ENCODE measurements at regions not wholly inside any gene's neighbourhood (a gene's known extent, or its start where the extent isn't known, plus 50 kb on each side); places are given as distances from the start of the nearest gene placed in this dataset.

- no peak overlapping the region for H3K4me3 ChIP-seq (ENCODE audit: low read length)
- no peaks in the 10 kb centered on the region for H3K36me3 ChIP-seq (ENCODE audit: control insufficient read depth, insufficient read depth, low read length)
- DNase-seq (ENCODE audit: low read depth, low spot score) = no peak
- H3K27ac ChIP-seq (ENCODE audit: low read length) = no peak overlapping the region
- no peaks in the 10 kb centered on the region for H3K27me3 ChIP-seq (ENCODE audit: control insufficient read depth, insufficient read depth, low read length)
- no peaks in the 10 kb centered on the region for H3K4me1 ChIP-seq (ENCODE audit: control insufficient read depth, insufficient read depth, low read length)
- WGBS (ENCODE audit: insufficient coverage, insufficient read length) = no CpG with 5 or more reads among the region's 2 CpGs
- H3K9me3 ChIP-seq (ENCODE audit: control insufficient read depth, insufficient read depth, low read length) = no peaks in the 10 kb centered on the region
Observed at GRCh38 chr11:134689886-134690285, 277.8 kb upstream of the B3GAT1 start.

GRCh38 chr11:134687548-134687947 is 275.5 kb upstream of the B3GAT1 start:
- WGBS (ENCODE audit: insufficient coverage, insufficient read length) = 100% methylated on average over 2 of the region's 2 CpGs
- Histone ChIP-seq H3K36me3 (ENCODE audit: control insufficient read depth, insufficient read depth, low read length) (no peaks in the 10 kb centered on the region), H3K4me3 (ENCODE audit: low read length) (no peak overlapping the region), H3K27ac (ENCODE audit: low read length) (no peak overlapping the region), H3K4me1 (ENCODE audit: control insufficient read depth, insufficient read depth, low read length) (no peaks in the 10 kb centered on the region), H3K9me3 (ENCODE audit: control insufficient read depth, insufficient read depth, low read length) (no peaks in the 10 kb centered on the region), H3K27me3 (ENCODE audit: control insufficient read depth, insufficient read depth, low read length) (no peaks in the 10 kb centered on the region)
- DNase-seq (ENCODE audit: low read depth, low spot score) = no peak

- Histone ChIP-seq H3K4me1 (ENCODE audit: control insufficient read depth, insufficient read depth, low read length) (no peaks in the 10 kb centered on the region), H3K27ac (ENCODE audit: low read length) (no peak overlapping the region), H3K27me3 (ENCODE audit: control insufficient read depth, insufficient read depth, low read length) (no peaks in the 10 kb centered on the region), H3K9me3 (ENCODE audit: control insufficient read depth, insufficient read depth, low read length) (no peaks in the 10 kb centered on the region), H3K4me3 (ENCODE audit: low read length) (no peak overlapping the region), H3K36me3 (ENCODE audit: control insufficient read depth, insufficient read depth, low read length) (no peaks in the 10 kb centered on the region)
- WGBS (ENCODE audit: insufficient coverage, insufficient read length) = no CpG with 5 or more reads among the region's 6 CpGs
- no peak for DNase-seq (ENCODE audit: low read depth, low spot score)
Observed at GRCh38 chr11:134686460-134687061, 274.5 kb upstream of the B3GAT1 start.

GRCh38 chr11:134685793-134686380 is 273.8 kb upstream of the B3GAT1 start:
- H3K36me3 ChIP-seq (ENCODE audit: control insufficient read depth, insufficient read depth, low read length) = no peaks in the 10 kb centered on the region
- H3K4me1 ChIP-seq (ENCODE audit: control insufficient read depth, insufficient read depth, low read length) = no peaks in the 10 kb centered on the region
- no peak for DNase-seq (ENCODE audit: low read depth, low spot score)
- no peak overlapping the region for H3K27ac ChIP-seq (ENCODE audit: low read length)
- no peaks in the 10 kb centered on the region for H3K27me3 ChIP-seq (ENCODE audit: control insufficient read depth, insufficient read depth, low read length)
- H3K9me3 ChIP-seq (ENCODE audit: control insufficient read depth, insufficient read depth, low read length) = no peaks in the 10 kb centered on the region
- WGBS (ENCODE audit: insufficient coverage, insufficient read length) = no CpG with 5 or more reads among the region's 6 CpGs
- no peak overlapping the region for H3K4me3 ChIP-seq (ENCODE audit: low read length)

GRCh38 chr11:134684576-134684975 is 272.5 kb upstream of the B3GAT1 start:
- H3K4me3 ChIP-seq (ENCODE audit: low read length) = no peak overlapping the region
- H3K4me1 ChIP-seq (ENCODE audit: control insufficient read depth, insufficient read depth, low read length) = no peaks in the 10 kb centered on the region
- no peaks in the 10 kb centered on the region for H3K36me3 ChIP-seq (ENCODE audit: control insufficient read depth, insufficient read depth, low read length)
- DNase-seq (ENCODE audit: low read depth, low spot score) = no peak
- no CpG with 5 or more reads among the region's 4 CpGs for WGBS (ENCODE audit: insufficient coverage, insufficient read length)
- no peaks in the 10 kb centered on the region for H3K27me3 ChIP-seq (ENCODE audit: control insufficient read depth, insufficient read depth, low read length)
- no peaks in the 10 kb centered on the region for H3K9me3 ChIP-seq (ENCODE audit: control insufficient read depth, insufficient read depth, low read length)
- no peak overlapping the region for H3K27ac ChIP-seq (ENCODE audit: low read length)

GRCh38 chr11:134683860-134684259 is 271.8 kb upstream of the B3GAT1 start:
- Histone ChIP-seq H3K9me3 (ENCODE audit: control insufficient read depth, insufficient read depth, low read length) (no peaks in the 10 kb centered on the region), H3K27ac (ENCODE audit: low read length) (no peak overlapping the region), H3K36me3 (ENCODE audit: control insufficient read depth, insufficient read depth, low read length) (no peaks in the 10 kb centered on the region), H3K4me3 (ENCODE audit: low read length) (no peak overlapping the region), H3K27me3 (ENCODE audit: control insufficient read depth, insufficient read depth, low read length) (no peaks in the 10 kb centered on the region), H3K4me1 (ENCODE audit: control insufficient read depth, insufficient read depth, low read length) (no peaks in the 10 kb centered on the region)
- WGBS (ENCODE audit: insufficient coverage, insufficient read length) = no CpG with 5 or more reads among the region's 6 CpGs
- DNase-seq (ENCODE audit: low read depth, low spot score) = no peak

GRCh38 chr11:134682577-134682976 is 270.5 kb upstream of the B3GAT1 start:
- Histone ChIP-seq H3K4me3 (ENCODE audit: low read length) (no peak overlapping the region), H3K4me1 (ENCODE audit: control insufficient read depth, insufficient read depth, low read length) (no peaks in the 10 kb centered on the region), H3K36me3 (ENCODE audit: control insufficient read depth, insufficient read depth, low read length) (no peaks in the 10 kb centered on the region), H3K27me3 (ENCODE audit: control insufficient read depth, insufficient read depth, low read length) (no peaks in the 10 kb centered on the region), H3K27ac (ENCODE audit: low read length) (no peak overlapping the region), H3K9me3 (ENCODE audit: control insufficient read depth, insufficient read depth, low read length) (no peaks in the 10 kb centered on the region)
- DNase-seq (ENCODE audit: low read depth, low spot score) = no peak
- WGBS (ENCODE audit: insufficient coverage, insufficient read length) = no CpG with 5 or more reads among the region's 12 CpGs

- Histone ChIP-seq H3K27ac (ENCODE audit: low read length) (no peak overlapping the region), H3K4me3 (ENCODE audit: low read length) (no peak overlapping the region), H3K4me1 (ENCODE audit: control insufficient read depth, insufficient read depth, low read length) (no peaks in the 10 kb centered on the region), H3K36me3 (ENCODE audit: control insufficient read depth, insufficient read depth, low read length) (no peaks in the 10 kb centered on the region), H3K9me3 (ENCODE audit: control insufficient read depth, insufficient read depth, low read length) (no peaks in the 10 kb centered on the region), H3K27me3 (ENCODE audit: control insufficient read depth, insufficient read depth, low read length) (no peaks in the 10 kb centered on the region)
- DNase-seq (ENCODE audit: low read depth, low spot score) = no peak
- WGBS (ENCODE audit: insufficient coverage, insufficient read length) = no CpG with 5 or more reads among the region's 2 CpGs
Observed at GRCh38 chr11:134679592-134679991, 267.6 kb upstream of the B3GAT1 start.

- DNase-seq (ENCODE audit: low read depth, low spot score) = no peak
- WGBS (ENCODE audit: insufficient coverage, insufficient read length) = no CpG with 5 or more reads among the region's 3 CpGs
- H3K9me3 ChIP-seq (ENCODE audit: control insufficient read depth, insufficient read depth, low read length) = no peaks in the 10 kb centered on the region
Observed at GRCh38 chr11:134678744-134679143, 266.7 kb upstream of the B3GAT1 start.

GRCh38 chr11:134677891-134678551 is 266.0 kb upstream of the B3GAT1 start:
- Histone ChIP-seq H3K36me3 (ENCODE audit: control insufficient read depth, insufficient read depth, low read length) (no peaks in the 10 kb centered on the region), H3K27ac (ENCODE audit: low read length) (no peak overlapping the region), H3K27me3 (ENCODE audit: control insufficient read depth, insufficient read depth, low read length) (no peaks in the 10 kb centered on the region), H3K4me3 (ENCODE audit: low read length) (no peak overlapping the region), H3K4me1 (ENCODE audit: control insufficient read depth, insufficient read depth, low read length) (no peaks in the 10 kb centered on the region), H3K9me3 (ENCODE audit: control insufficient read depth, insufficient read depth, low read length) (no peaks in the 10 kb centered on the region)
- no peak for DNase-seq (ENCODE audit: low read depth, low spot score)
- no CpG with 5 or more reads among the region's 7 CpGs for WGBS (ENCODE audit: insufficient coverage, insufficient read length)

More at GRCh38 chr11:134678744-134679143, 266.7 kb upstream of the B3GAT1 start:
- Histone ChIP-seq H3K4me3 (ENCODE audit: low read length) (no peak overlapping the region), H3K36me3 (ENCODE audit: control insufficient read depth, insufficient read depth, low read length) (no peaks in the 10 kb centered on the region), H3K27me3 (ENCODE audit: control insufficient read depth, insufficient read depth, low read length) (no peaks in the 10 kb centered on the region), H3K27ac (ENCODE audit: low read length) (no peak overlapping the region), H3K4me1 (ENCODE audit: control insufficient read depth, insufficient read depth, low read length) (no peaks in the 10 kb centered on the region)

Data from iPS DF 6.9 (cell line).